ENCODE measurements at regions not wholly inside any gene's neighbourhood (a gene's known extent, or its start where the extent isn't known, plus 50 kb on each side); places are given as distances from the start of the nearest gene placed in this dataset.
A peak's percentile ranks its signal among the peaks of the same experiment; 100 is the strongest.

GRCh38 chr12:43294916-43295315 is 257.1 kb downstream of the ADAMTS20 start:
- H3K4me3 Mint-ChIP-seq (ENCODE audit: unreplicated experiment): no peak overlapping the region
- no peak for DNase-seq (ENCODE audit: low spot score)
- H3K4me1 Mint-ChIP-seq (ENCODE audit: unreplicated experiment): peaks cover 24% of the 10 kb centered on the region
- H3K27ac Mint-ChIP-seq (ENCODE audit: unreplicated experiment): no peak overlapping the region
- no peaks in the 10 kb centered on the region for H3K9me3 Mint-ChIP-seq (ENCODE audit: unreplicated experiment)
- TF ChIP-seq CTCF (IDR thresholded peaks at IDR 0.05; ENCODE audit: unreplicated experiment): no peak
- H3K27me3 Mint-ChIP-seq (ENCODE audit: unreplicated experiment): no peaks in the 10 kb centered on the region
- no peaks in the 10 kb centered on the region for H3K36me3 Mint-ChIP-seq (ENCODE audit: low read depth, unreplicated experiment)

- Mint-ChIP-seq H3K27ac (ENCODE audit: unreplicated experiment) (no peak overlapping the region), H3K36me3 (ENCODE audit: low read depth, unreplicated experiment) (no peaks in the 10 kb centered on the region), H3K4me1 (ENCODE audit: unreplicated experiment) (peaks cover 24% of the 10 kb centered on the region), H3K9me3 (ENCODE audit: unreplicated experiment) (no peaks in the 10 kb centered on the region), H3K27me3 (ENCODE audit: unreplicated experiment) (no peaks in the 10 kb centered on the region), H3K4me3 (ENCODE audit: unreplicated experiment) (no peak overlapping the region)
- no peak for DNase-seq (ENCODE audit: low spot score)
- TF ChIP-seq CTCF (IDR thresholded peaks at IDR 0.05; ENCODE audit: unreplicated experiment): no peak
Measured at GRCh38 chr12:43294147-43294546, 257.9 kb downstream of the ADAMTS20 start.

GRCh38 chr12:43293396-43293795 is 258.6 kb downstream of the ADAMTS20 start:
- Mint-ChIP-seq H3K27me3 (ENCODE audit: unreplicated experiment) (no peaks in the 10 kb centered on the region), H3K4me3 (ENCODE audit: unreplicated experiment) (no peak overlapping the region), H3K27ac (ENCODE audit: unreplicated experiment) (peak overlapping the region; percentile 81), H3K9me3 (ENCODE audit: unreplicated experiment) (no peaks in the 10 kb centered on the region), H3K36me3 (ENCODE audit: low read depth, unreplicated experiment) (no peaks in the 10 kb centered on the region), H3K4me1 (ENCODE audit: unreplicated experiment) (peaks cover 24% of the 10 kb centered on the region)
- DNase-seq (ENCODE audit: low spot score): no peak
- TF ChIP-seq CTCF (IDR thresholded peaks at IDR 0.05; ENCODE audit: unreplicated experiment): no peak

GRCh38 chr12:43292699-43293098 is 259.3 kb downstream of the ADAMTS20 start:
- Mint-ChIP-seq H3K27ac (ENCODE audit: unreplicated experiment) (peak overlapping the region; percentile 92), H3K9me3 (ENCODE audit: unreplicated experiment) (no peaks in the 10 kb centered on the region), H3K4me3 (ENCODE audit: unreplicated experiment) (peak overlapping the region; percentile 13), H3K36me3 (ENCODE audit: low read depth, unreplicated experiment) (no peaks in the 10 kb centered on the region), H3K4me1 (ENCODE audit: unreplicated experiment) (peaks cover 24% of the 10 kb centered on the region), H3K27me3 (ENCODE audit: unreplicated experiment) (no peaks in the 10 kb centered on the region)
- TF ChIP-seq CTCF (IDR thresholded peaks at IDR 0.05; ENCODE audit: unreplicated experiment): no peak
- no peak for DNase-seq (ENCODE audit: low spot score)

GRCh38 chr12:43291516-43291915 is 260.5 kb downstream of the ADAMTS20 start:
- Mint-ChIP-seq H3K4me3 (ENCODE audit: unreplicated experiment) (no peak overlapping the region), H3K36me3 (ENCODE audit: low read depth, unreplicated experiment) (no peaks in the 10 kb centered on the region), H3K27ac (ENCODE audit: unreplicated experiment) (no peak overlapping the region), H3K4me1 (ENCODE audit: unreplicated experiment) (peaks cover 26% of the 10 kb centered on the region), H3K9me3 (ENCODE audit: unreplicated experiment) (no peaks in the 10 kb centered on the region), H3K27me3 (ENCODE audit: unreplicated experiment) (no peaks in the 10 kb centered on the region)
- no peak for DNase-seq (ENCODE audit: low spot score)
- TF ChIP-seq CTCF (IDR thresholded peaks at IDR 0.05; ENCODE audit: unreplicated experiment): no peak

Data from endothelial cell (in vitro differentiated cells).